ENCODE measurements at regions not wholly inside any gene's neighbourhood (a gene's known extent, or its start where the extent isn't known, plus 50 kb on each side); places are given as distances from the start of the nearest gene placed in this dataset.

GRCh38 chr6:156585859-156586258 is 191.3 kb upstream of the ARID1B start:
- DNase-seq (ENCODE audit: low spot score) (no peak), ATAC-seq (no peak)
- Mint-ChIP-seq H3K27me3 (ENCODE audit: insufficient read depth, low read depth, poor library complexity) (peaks cover 4% of the 10 kb centered on the region), H3K27ac (no peak overlapping the region), H3K4me1 (peaks cover 3% of the 10 kb centered on the region), H3K36me3 (ENCODE audit: low read depth) (no peaks in the 10 kb centered on the region), H3K4me3 (no peak overlapping the region), H3K9me3 (no peaks in the 10 kb centered on the region; the same call in 2 of the 3 replicates)
- no peaks in the 10 kb centered on the region for H3K4me1 ChIP-seq (ENCODE audit: insufficient read depth)
- H3K4me2 ChIP-seq = no peak overlapping the region
- H2AFZ ChIP-seq = no peak overlapping the region
- H3K27me3 ChIP-seq (ENCODE audit: insufficient read depth) = no peaks in the 10 kb centered on the region
- H4K20me1 ChIP-seq (replicated peaks; ENCODE audit: insufficient read depth) = no peaks in the 10 kb centered on the region
- TF ChIP-seq STAT1 (IDR thresholded peaks at IDR 0.05; ENCODE audit: unreplicated experiment) (no peak), POLR2AphosphoS5 (IDR thresholded peaks at IDR 0.05; ENCODE audit: low read depth) (no peak), EZH2 (IDR thresholded peaks at IDR 0.05; ENCODE audit: low read depth, unreplicated experiment) (no peak), JUNB (IDR thresholded peaks at IDR 0.05; ENCODE audit: unreplicated experiment) (no peak), CREB1 (CRISPR knock-in tag; IDR thresholded peaks at IDR 0.05; ENCODE audit: low read depth) (no peak), ZNF331 (CRISPR knock-in tag; IDR thresholded peaks at IDR 0.05; ENCODE audit: low read depth) (no peak), CTCF (conservative IDR thresholded peaks at IDR 0.05; ENCODE audit: low read depth in 2 of 2) (no peak), REST (IDR thresholded peaks at IDR 0.05; ENCODE audit: unreplicated experiment) (no peak), ZNF114 (CRISPR knock-in tag; IDR thresholded peaks at IDR 0.05) (no peak), ZNF462 (CRISPR knock-in tag; IDR thresholded peaks at IDR 0.05) (no peak), NANOG (IDR thresholded peaks at IDR 0.05; ENCODE audit: borderline replicate concordance) (no peak), EZH2phosphoT487 (IDR thresholded peaks at IDR 0.05; ENCODE audit: unreplicated experiment) (no peak)
- TF ChIP-seq, protein P1, sequence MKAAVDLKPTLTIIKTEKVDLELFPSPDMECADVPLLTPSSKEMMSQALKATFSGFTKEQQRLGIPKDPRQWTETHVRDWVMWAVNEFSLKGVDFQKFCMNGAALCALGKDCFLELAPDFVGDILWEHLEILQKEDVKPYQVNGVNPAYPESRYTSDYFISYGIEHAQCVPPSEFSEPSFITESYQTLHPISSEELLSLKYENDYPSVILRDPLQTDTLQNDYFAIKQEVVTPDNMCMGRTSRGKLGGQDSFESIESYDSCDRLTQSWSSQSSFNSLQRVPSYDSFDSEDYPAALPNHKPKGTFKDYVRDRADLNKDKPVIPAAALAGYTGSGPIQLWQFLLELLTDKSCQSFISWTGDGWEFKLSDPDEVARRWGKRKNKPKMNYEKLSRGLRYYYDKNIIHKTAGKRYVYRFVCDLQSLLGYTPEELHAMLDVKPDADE (IDR thresholded peaks at IDR 0.05) = no peak
- H3K79me2 ChIP-seq (replicated peaks; ENCODE audit: insufficient read depth) = no peaks in the 10 kb centered on the region
- H3K36me3 ChIP-seq (ENCODE audit: insufficient read depth) = no peaks in the 10 kb centered on the region
- no peak overlapping the region for H3K4me3 ChIP-seq
- no peaks in the 10 kb centered on the region for H3F3A ChIP-seq (replicated peaks; ENCODE audit: low read depth)
- H3K9me2 ChIP-seq (ENCODE audit: insufficient read depth) = no peaks in the 10 kb centered on the region
- H3K27ac ChIP-seq (ENCODE audit: low read depth) = no peak overlapping the region

Data from GM23338 (cell line).